ENCODE measurements at regions not wholly inside any gene's neighbourhood (a gene's known extent, or its start where the extent isn't known, plus 50 kb on each side); places are given as distances from the start of the nearest gene placed in this dataset.

- TF ChIP-seq, protein P1, sequence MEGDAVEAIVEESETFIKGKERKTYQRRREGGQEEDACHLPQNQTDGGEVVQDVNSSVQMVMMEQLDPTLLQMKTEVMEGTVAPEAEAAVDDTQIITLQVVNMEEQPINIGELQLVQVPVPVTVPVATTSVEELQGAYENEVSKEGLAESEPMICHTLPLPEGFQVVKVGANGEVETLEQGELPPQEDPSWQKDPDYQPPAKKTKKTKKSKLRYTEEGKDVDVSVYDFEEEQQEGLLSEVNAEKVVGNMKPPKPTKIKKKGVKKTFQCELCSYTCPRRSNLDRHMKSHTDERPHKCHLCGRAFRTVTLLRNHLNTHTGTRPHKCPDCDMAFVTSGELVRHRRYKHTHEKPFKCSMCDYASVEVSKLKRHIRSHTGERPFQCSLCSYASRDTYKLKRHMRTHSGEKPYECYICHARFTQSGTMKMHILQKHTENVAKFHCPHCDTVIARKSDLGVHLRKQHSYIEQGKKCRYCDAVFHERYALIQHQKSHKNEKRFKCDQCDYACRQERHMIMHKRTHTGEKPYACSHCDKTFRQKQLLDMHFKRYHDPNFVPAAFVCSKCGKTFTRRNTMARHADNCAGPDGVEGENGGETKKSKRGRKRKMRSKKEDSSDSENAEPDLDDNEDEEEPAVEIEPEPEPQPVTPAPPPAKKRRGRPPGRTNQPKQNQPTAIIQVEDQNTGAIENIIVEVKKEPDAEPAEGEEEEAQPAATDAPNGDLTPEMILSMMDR (IDR thresholded peaks at IDR 0.05) = no peak
- TF ChIP-seq POLR2AphosphoS5 (IDR thresholded peaks at IDR 0.05) (no peak), EP300 (IDR thresholded peaks at IDR 0.05) (no peak), POLR2A (IDR thresholded peaks at IDR 0.05) (no peak)
Measured at GRCh38 chrX:42022158-42022557, 98.8 kb upstream of the CASK start.

All from sigmoid colon (tissue), 4 donors.